ENCODE measurements at regions not wholly inside any gene's neighbourhood (a gene's known extent, or its start where the extent isn't known, plus 50 kb on each side); places are given as distances from the start of the nearest gene placed in this dataset.
"Not testable (repeated sequence)": the region's sequence is repeated elsewhere in the genome, so short reads cannot be mapped to it uniquely, and the experiment has no call there.

GRCh38 chr5:36450229-36451014 is 148.7 kb upstream of the RANBP3L start:
- H3K4me1 Mint-ChIP-seq (ENCODE audit: low read depth), result no peaks in the 10 kb centered on the region
- H3K4me3 Mint-ChIP-seq, result no peak overlapping the region

GRCh38 chr5:36452424-36453006 is 150.8 kb upstream of the RANBP3L start:
- Mint-ChIP-seq H3K4me3 (no peak overlapping the region), H3K27me3 (ENCODE audit: low read depth) (peaks cover 3% of the 10 kb centered on the region), H3K36me3 (ENCODE audit: low read depth) (no peaks in the 10 kb centered on the region), H3K4me1 (ENCODE audit: low read depth) (no peaks in the 10 kb centered on the region), H3K9me3 (no peaks in the 10 kb centered on the region), H3K27ac (no peak overlapping the region)
- no peak for DNase-seq (ENCODE audit: low spot score)

More at GRCh38 chr5:36450229-36451014, 148.7 kb upstream of the RANBP3L start:
- no peak for DNase-seq (ENCODE audit: low spot score)
- Mint-ChIP-seq H3K27ac (no peak overlapping the region), H3K9me3 (no peaks in the 10 kb centered on the region), H3K36me3 (ENCODE audit: low read depth) (no peaks in the 10 kb centered on the region), H3K27me3 (ENCODE audit: low read depth) (peaks cover 3% of the 10 kb centered on the region)

- Mint-ChIP-seq H3K4me3 (no peak overlapping the region), H3K27me3 (ENCODE audit: low read depth) (peaks cover 2% of the 10 kb centered on the region), H3K4me1 (ENCODE audit: low read depth) (peaks cover 4% of the 10 kb centered on the region), H3K36me3 (ENCODE audit: low read depth) (no peaks in the 10 kb centered on the region), H3K9me3 (no peaks in the 10 kb centered on the region), H3K27ac (no peak overlapping the region)
- DNase-seq (ENCODE audit: low spot score), result no peak
These were observed 148.7 kb upstream of the SLC1A3 start for GRCh38 chr5:36457511-36458270.

- H3K4me1 Mint-ChIP-seq (ENCODE audit: low read depth), result peaks cover 4% of the 10 kb centered on the region
- H3K27ac Mint-ChIP-seq, result no peak overlapping the region
- H3K27me3 Mint-ChIP-seq (ENCODE audit: low read depth), result peaks cover 2% of the 10 kb centered on the region
- H3K4me3 Mint-ChIP-seq, result no peak overlapping the region
- DNase-seq (ENCODE audit: low spot score), result no peak
- no peaks in the 10 kb centered on the region for H3K9me3 Mint-ChIP-seq
- no peaks in the 10 kb centered on the region for H3K36me3 Mint-ChIP-seq (ENCODE audit: low read depth)
These were observed 147.7 kb upstream of the SLC1A3 start for GRCh38 chr5:36458746-36459145.

- Mint-ChIP-seq H3K27ac (no peak overlapping the region), H3K27me3 (ENCODE audit: low read depth) (peaks cover 2% of the 10 kb centered on the region), H3K4me1 (ENCODE audit: low read depth) (peaks cover 4% of the 10 kb centered on the region), H3K9me3 (no peaks in the 10 kb centered on the region), H3K36me3 (ENCODE audit: low read depth) (no peaks in the 10 kb centered on the region), H3K4me3 (no peak overlapping the region)
- no peak for DNase-seq (ENCODE audit: low spot score)
These were observed 146.9 kb upstream of the SLC1A3 start for GRCh38 chr5:36459176-36460135.

- no peaks in the 10 kb centered on the region for H3K36me3 Mint-ChIP-seq (ENCODE audit: low read depth)
- no peaks in the 10 kb centered on the region for H3K9me3 Mint-ChIP-seq
- H3K4me3 Mint-ChIP-seq, result no peak overlapping the region
- H3K27me3 Mint-ChIP-seq (ENCODE audit: low read depth), result peaks cover 5% of the 10 kb centered on the region
- peaks cover 4% of the 10 kb centered on the region for H3K4me1 Mint-ChIP-seq (ENCODE audit: low read depth)
- H3K27ac Mint-ChIP-seq, result no peak overlapping the region
- DNase-seq (ENCODE audit: low spot score), result no peak
These were observed 143.9 kb upstream of the SLC1A3 start for GRCh38 chr5:36462295-36463021.

GRCh38 chr5:36475942-36476341 is 130.5 kb upstream of the SLC1A3 start:
- H3K36me3 Mint-ChIP-seq (ENCODE audit: low read depth); DNase-seq (ENCODE audit: low spot score); H3K27ac Mint-ChIP-seq; H3K4me1 Mint-ChIP-seq (ENCODE audit: low read depth); H3K4me3 Mint-ChIP-seq; H3K9me3 Mint-ChIP-seq; H3K27me3 Mint-ChIP-seq (ENCODE audit: low read depth): not testable (repeated sequence)

GRCh38 chr5:36478646-36479317 is 127.6 kb upstream of the SLC1A3 start:
- H3K27me3 Mint-ChIP-seq (ENCODE audit: low read depth), result no peaks in the 10 kb centered on the region
- H3K9me3 Mint-ChIP-seq, result no peaks in the 10 kb centered on the region

GRCh38 chr5:36481454-36482120 is 124.8 kb upstream of the SLC1A3 start:
- H3K4me1 Mint-ChIP-seq (ENCODE audit: low read depth), result no peaks in the 10 kb centered on the region
- H3K4me3 Mint-ChIP-seq, result no peak overlapping the region
- H3K36me3 Mint-ChIP-seq (ENCODE audit: low read depth), result no peaks in the 10 kb centered on the region
- H3K27ac Mint-ChIP-seq, result no peak overlapping the region
- no peak for DNase-seq (ENCODE audit: low spot score)
- H3K9me3 Mint-ChIP-seq, result no peaks in the 10 kb centered on the region
- no peaks in the 10 kb centered on the region for H3K27me3 Mint-ChIP-seq (ENCODE audit: low read depth)

More at GRCh38 chr5:36478646-36479317, 127.6 kb upstream of the SLC1A3 start:
- Mint-ChIP-seq H3K27ac (no peak overlapping the region), H3K36me3 (ENCODE audit: low read depth) (no peaks in the 10 kb centered on the region), H3K4me3 (no peak overlapping the region), H3K4me1 (ENCODE audit: low read depth) (no peaks in the 10 kb centered on the region)
- DNase-seq (ENCODE audit: low spot score), result no peak

GRCh38 chr5:36482812-36483211 is 123.6 kb upstream of the SLC1A3 start:
- no peak for DNase-seq (ENCODE audit: low spot score)
- Mint-ChIP-seq H3K27ac (no peak overlapping the region), H3K36me3 (ENCODE audit: low read depth) (no peaks in the 10 kb centered on the region), H3K9me3 (no peaks in the 10 kb centered on the region), H3K4me3 (no peak overlapping the region), H3K27me3 (ENCODE audit: low read depth) (no peaks in the 10 kb centered on the region), H3K4me1 (ENCODE audit: low read depth) (no peaks in the 10 kb centered on the region)

GRCh38 chr5:36489505-36489904 is 116.9 kb upstream of the SLC1A3 start:
- H3K4me3 Mint-ChIP-seq, result no peak overlapping the region
- H3K27ac Mint-ChIP-seq, result no peak overlapping the region
- DNase-seq (ENCODE audit: low spot score), result no peak
- no peaks in the 10 kb centered on the region for H3K27me3 Mint-ChIP-seq (ENCODE audit: low read depth)
- no peaks in the 10 kb centered on the region for H3K4me1 Mint-ChIP-seq (ENCODE audit: low read depth)
- no peaks in the 10 kb centered on the region for H3K9me3 Mint-ChIP-seq
- no peaks in the 10 kb centered on the region for H3K36me3 Mint-ChIP-seq (ENCODE audit: low read depth)

- no peaks in the 10 kb centered on the region for H3K9me3 Mint-ChIP-seq
- H3K4me1 Mint-ChIP-seq (ENCODE audit: low read depth), result no peaks in the 10 kb centered on the region
- no peaks in the 10 kb centered on the region for H3K27me3 Mint-ChIP-seq (ENCODE audit: low read depth)
- H3K27ac Mint-ChIP-seq, result no peak overlapping the region
- H3K4me3 Mint-ChIP-seq, result no peak overlapping the region
- no peak for DNase-seq (ENCODE audit: low spot score)
- H3K36me3 Mint-ChIP-seq (ENCODE audit: low read depth), result no peaks in the 10 kb centered on the region
These were observed 114.5 kb upstream of the SLC1A3 start for GRCh38 chr5:36491856-36492255.

All from T-helper 2 cell treated with Interferon-gamma antibody and Interleukin-4, amounts not matched to agents 5 μg/mL and 100 μg/mL, for 36 hours (primary cell).